ENCODE measurements at regions not wholly inside any gene's neighbourhood (a gene's known extent, or its start where the extent isn't known, plus 50 kb on each side); places are given as distances from the start of the nearest gene placed in this dataset.

GRCh38 chr6:92911301-92911700 lies 508.1 kb downstream of the EPHA7 start:
- H3K9me2 ChIP-seq (ENCODE audit: insufficient read depth, low read length) = no peaks in the 10 kb centered on the region
- no peak overlapping the region for H3K4me2 ChIP-seq (ENCODE audit: low read length)
- H3K9ac ChIP-seq (ENCODE audit: low read length) = no peak overlapping the region
- H3F3A ChIP-seq (ENCODE audit: insufficient read depth, low read length, poor library complexity, severe bottlenecking) = no peaks in the 10 kb centered on the region
- H3K27me3 ChIP-seq (ENCODE audit: insufficient read depth, low read depth, low read length) = no peaks in the 10 kb centered on the region
- TF ChIP-seq POLR2AphosphoS5 (IDR thresholded peaks at IDR 0.05) (no peak), EP300 (conservative IDR thresholded peaks at IDR 0.05; ENCODE audit: poor library complexity, severe bottlenecking) (no peak)
- no peaks in the 10 kb centered on the region for H4K20me1 ChIP-seq (ENCODE audit: insufficient read depth)
- no peaks in the 10 kb centered on the region for H3K79me2 ChIP-seq (replicated peaks; ENCODE audit: insufficient read depth, low read length)
- H3K9me3 ChIP-seq (ENCODE audit: low read length) = no peaks in the 10 kb centered on the region
- H2AFZ ChIP-seq (ENCODE audit: low read depth, low read length) = no peak overlapping the region
- no peak overlapping the region for H3K4me3 ChIP-seq (ENCODE audit: low read length)
- H3K27ac ChIP-seq (ENCODE audit: low read length) = no peak overlapping the region
- no peaks in the 10 kb centered on the region for H3K36me3 ChIP-seq (ENCODE audit: insufficient read depth, low read length)

- Histone ChIP-seq H3K36me3 (ENCODE audit: insufficient read depth, low read length) (no peaks in the 10 kb centered on the region), H3K9me2 (ENCODE audit: insufficient read depth, low read length) (no peaks in the 10 kb centered on the region), H3K4me3 (ENCODE audit: low read length) (no peak overlapping the region), H3K9me3 (ENCODE audit: low read length) (no peaks in the 10 kb centered on the region), H3K79me2 (replicated peaks; ENCODE audit: insufficient read depth, low read length) (no peaks in the 10 kb centered on the region), H2AFZ (ENCODE audit: low read depth, low read length) (no peak overlapping the region), H3K9ac (ENCODE audit: low read length) (no peak overlapping the region), H3K4me2 (ENCODE audit: low read length) (no peak overlapping the region), H3K27me3 (ENCODE audit: insufficient read depth, low read depth, low read length) (no peaks in the 10 kb centered on the region), H4K20me1 (ENCODE audit: insufficient read depth) (no peaks in the 10 kb centered on the region), H3F3A (ENCODE audit: insufficient read depth, low read length, poor library complexity, severe bottlenecking) (no peaks in the 10 kb centered on the region), H3K27ac (ENCODE audit: low read length) (no peak overlapping the region)
- TF ChIP-seq REST (IDR thresholded peaks at IDR 0.05; ENCODE audit: borderline replicate concordance) = no peak
- TF ChIP-seq EZH2 (IDR thresholded peaks at IDR 0.05; ENCODE audit: borderline replicate concordance, insufficient read depth, low read length, poor library complexity, severe bottlenecking) = no peak
- no peak for TF ChIP-seq RAD21 (conservative IDR thresholded peaks at IDR 0.05)
These were observed 508.7 kb downstream of the EPHA7 start for GRCh38 chr6:92910646-92911045.

- no peak overlapping the region for H2AFZ ChIP-seq (ENCODE audit: low read depth, low read length)
- no peaks in the 10 kb centered on the region for H4K20me1 ChIP-seq (ENCODE audit: insufficient read depth)
- no peaks in the 10 kb centered on the region for H3K36me3 ChIP-seq (ENCODE audit: insufficient read depth, low read length)
- H3K79me2 ChIP-seq (replicated peaks; ENCODE audit: insufficient read depth, low read length) = no peaks in the 10 kb centered on the region
- no peaks in the 10 kb centered on the region for H3K9me2 ChIP-seq (ENCODE audit: insufficient read depth, low read length)
- H3K4me3 ChIP-seq (ENCODE audit: low read length) = no peak overlapping the region
- no peaks in the 10 kb centered on the region for H3K9me3 ChIP-seq (ENCODE audit: low read length)
- TF ChIP-seq RAD21 (conservative IDR thresholded peaks at IDR 0.05) = no peak
- no peaks in the 10 kb centered on the region for H3F3A ChIP-seq (ENCODE audit: insufficient read depth, low read length, poor library complexity, severe bottlenecking)
- H3K27me3 ChIP-seq (ENCODE audit: insufficient read depth, low read depth, low read length) = no peaks in the 10 kb centered on the region
- H3K27ac ChIP-seq (ENCODE audit: low read length) = no peak overlapping the region
- no peak overlapping the region for H3K9ac ChIP-seq (ENCODE audit: low read length)
- H3K4me2 ChIP-seq (ENCODE audit: low read length) = no peak overlapping the region
These were observed 513.0 kb downstream of the EPHA7 start for GRCh38 chr6:92906385-92906784.

GRCh38 chr6:92893741-92894140 lies 525.6 kb downstream of the EPHA7 start:
- no peaks in the 10 kb centered on the region for H3K9me3 ChIP-seq (ENCODE audit: low read length)
- no peak overlapping the region for H3K4me2 ChIP-seq (ENCODE audit: low read length)
- H2AFZ ChIP-seq (ENCODE audit: low read depth, low read length) = no peak overlapping the region
- no peaks in the 10 kb centered on the region for H3K9me2 ChIP-seq (ENCODE audit: insufficient read depth, low read length)
- no peaks in the 10 kb centered on the region for H3K27me3 ChIP-seq (ENCODE audit: insufficient read depth, low read depth, low read length)
- H3K9ac ChIP-seq (ENCODE audit: low read length) = no peak overlapping the region
- no peak overlapping the region for H3K27ac ChIP-seq (ENCODE audit: low read length)
- TF ChIP-seq EP300 (conservative IDR thresholded peaks at IDR 0.05; ENCODE audit: poor library complexity, severe bottlenecking) (no peak), TAF1 (IDR thresholded peaks at IDR 0.05; ENCODE audit: low read depth) (no peak), RAD21 (conservative IDR thresholded peaks at IDR 0.05) (no peak), EZH2 (IDR thresholded peaks at IDR 0.05; ENCODE audit: borderline replicate concordance, insufficient read depth, low read length, poor library complexity, severe bottlenecking) (no peak), MXI1 (conservative IDR thresholded peaks at IDR 0.05; ENCODE audit: poor library complexity, severe bottlenecking) (no peak), POLR2AphosphoS5 (IDR thresholded peaks at IDR 0.05) (no peak), SMC3 (conservative IDR thresholded peaks at IDR 0.05; ENCODE audit: poor library complexity) (no peak), CTCF (IDR thresholded peaks at IDR 0.05; ENCODE audit: poor library complexity, severe bottlenecking) (no peak)
- no peaks in the 10 kb centered on the region for H3F3A ChIP-seq (ENCODE audit: insufficient read depth, low read length, poor library complexity, severe bottlenecking)
- no peaks in the 10 kb centered on the region for H3K79me2 ChIP-seq (replicated peaks; ENCODE audit: insufficient read depth, low read length)
- H4K20me1 ChIP-seq (ENCODE audit: insufficient read depth) = no peaks in the 10 kb centered on the region
- no peak overlapping the region for H3K4me3 ChIP-seq (ENCODE audit: low read length)
- H3K36me3 ChIP-seq (ENCODE audit: insufficient read depth, low read length) = no peaks in the 10 kb centered on the region
